GM12872 (cell line): ENCODE measurements at regions not wholly inside any gene's neighbourhood (a gene's known extent, or its start where the extent isn't known, plus 50 kb on each side); places are given as distances from the start of the nearest gene placed in this dataset.

Experiments used
- CTCF ChIP-seq: IDR thresholded peaks from 3 replicates; pipeline ENCODE4 v1.5.1; 2011; ENCODE audit warnings: low read depth, mild to moderate bottlenecking, low read length, moderate library complexity; ENCODE audit not compliant: insufficient read depth

- TF ChIP-seq CTCF: no peak
Observed at GRCh38 chr7:46385662-46386309, 464.7 kb upstream of the IGFBP3 start.

- no peak for TF ChIP-seq CTCF
Observed at GRCh38 chr7:46383605-46384004, 462.5 kb upstream of the IGFBP3 start.

- TF ChIP-seq CTCF: no peak
Observed at GRCh38 chr7:46369933-46370654, 449.0 kb upstream of the IGFBP3 start.

- TF ChIP-seq CTCF: no peak
Observed at GRCh38 chr7:46368871-46369270, 447.8 kb upstream of the IGFBP3 start.

DNA sequence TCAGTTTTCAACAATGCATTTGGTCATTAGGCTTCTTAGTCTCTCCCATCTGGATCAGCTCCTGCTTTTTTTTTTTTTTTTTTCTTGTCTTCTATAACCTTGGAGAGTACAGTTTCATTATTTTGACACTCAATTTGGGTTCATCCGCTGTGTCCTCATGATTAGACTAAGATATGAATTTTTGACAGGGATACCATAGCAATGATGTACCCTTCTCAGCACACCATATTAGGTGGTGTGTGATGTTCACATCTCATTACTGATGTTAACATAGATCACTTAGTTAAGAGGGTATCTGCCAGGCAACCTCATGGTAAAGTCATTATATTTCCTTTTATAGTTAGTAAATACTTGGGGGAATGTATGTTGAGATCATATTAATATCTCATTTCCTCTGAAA, 445.5 kb upstream of the IGFBP3 start:
- no peak for TF ChIP-seq CTCF

GRCh38 chr7:46363688-46364087, 442.6 kb upstream of the IGFBP3 start:
- no peak for TF ChIP-seq CTCF

DNA sequence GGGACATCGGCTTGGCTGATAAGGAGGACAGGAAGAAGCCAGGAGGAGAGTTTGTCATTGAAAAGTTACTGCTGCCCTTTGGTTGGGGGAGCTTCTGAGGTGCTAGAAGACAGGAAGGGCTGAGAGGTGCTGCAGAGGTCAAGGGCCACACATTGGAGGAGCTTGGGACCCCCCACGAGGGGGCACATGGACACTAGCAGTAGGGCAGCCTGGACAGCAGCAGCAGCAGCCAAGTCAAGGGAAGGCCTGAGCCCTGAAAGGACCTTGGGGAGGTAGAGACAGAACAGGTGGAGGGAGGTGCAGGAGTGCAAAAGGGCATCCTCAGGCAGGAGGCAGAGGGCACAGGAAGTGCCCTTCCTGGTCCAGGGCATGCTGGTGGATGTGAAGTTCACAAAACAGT, 439.7 kb upstream of the IGFBP3 start:
- TF ChIP-seq CTCF: no peak
